GM18498 (cell line): ENCODE measurements at regions not wholly inside any gene's neighbourhood (a gene's known extent, or its start where the extent isn't known, plus 50 kb on each side); places are given as distances from the start of the nearest gene placed in this dataset.

Source experiments
- ATAC-seq: cut with Tn5 transposase; IDR thresholded peaks from one replicate; pipeline ENCODE4 v1.9.1; 2021; ENCODE audit warnings: mild to moderate bottlenecking, moderate library complexity; ENCODE audit not compliant: unreplicated experiment

- no peak for ATAC-seq
Measured at GRCh38 chr13:99653526-99653925, 152.3 kb downstream of the TM9SF2 start.

GRCh38 chr13:99652901-99653300 lies 151.6 kb downstream of the TM9SF2 start:
- no peak for ATAC-seq

- ATAC-seq: no peak
Measured at GRCh38 chr13:99652141-99652540, 150.9 kb downstream of the TM9SF2 start.

- no peak for ATAC-seq
Measured at GRCh38 chr13:99651016-99651415, 149.7 kb downstream of the TM9SF2 start.

GRCh38 chr13:99650410-99650809 lies 149.1 kb downstream of the TM9SF2 start:
- ATAC-seq: no peak

GRCh38 chr13:99648927-99649326 lies 147.7 kb downstream of the TM9SF2 start:
- ATAC-seq: no peak

- no peak for ATAC-seq
Measured at GRCh38 chr13:99648066-99648665, 146.9 kb downstream of the TM9SF2 start.

- ATAC-seq: no peak
Measured at GRCh38 chr13:99647596-99647985, 146.3 kb downstream of the TM9SF2 start.

GRCh38 chr13:99646866-99647595 lies 145.8 kb downstream of the TM9SF2 start:
- ATAC-seq: no peak

- no peak for ATAC-seq
Measured at GRCh38 chr13:99642841-99643240, 141.6 kb downstream of the TM9SF2 start.

GRCh38 chr13:99642006-99642405 lies 140.7 kb downstream of the TM9SF2 start:
- ATAC-seq: no peak

- ATAC-seq: no peak
Measured at GRCh38 chr13:99640260-99640659, 139.0 kb downstream of the TM9SF2 start.

GRCh38 chr13:99639126-99639525 lies 137.9 kb downstream of the TM9SF2 start:
- no peak for ATAC-seq

- peak; percentile 80 for ATAC-seq
Measured at GRCh38 chr13:99636728-99637353, 135.6 kb downstream of the TM9SF2 start.

GRCh38 chr13:99636306-99636705 lies 135.0 kb downstream of the TM9SF2 start:
- ATAC-seq: no peak

GRCh38 chr13:99634672-99635071 lies 133.4 kb downstream of the TM9SF2 start:
- no peak for ATAC-seq

- ATAC-seq: no peak
Measured at GRCh38 chr13:99630269-99630898, 129.1 kb downstream of the TM9SF2 start.

- ATAC-seq: no peak
Measured at GRCh38 chr13:99629641-99630040, 128.4 kb downstream of the TM9SF2 start.

- ATAC-seq: no peak
Measured at GRCh38 chr13:99628442-99628841, 127.2 kb downstream of the TM9SF2 start.

- no peak for ATAC-seq
Measured at GRCh38 chr13:99626461-99627082, 125.3 kb downstream of the TM9SF2 start.

GRCh38 chr13:99624936-99625540 lies 123.8 kb downstream of the TM9SF2 start:
- no peak for ATAC-seq
